ENCODE measurements at regions not wholly inside any gene's neighbourhood (a gene's known extent, or its start where the extent isn't known, plus 50 kb on each side); places are given as distances from the start of the nearest gene placed in this dataset.

DNA sequence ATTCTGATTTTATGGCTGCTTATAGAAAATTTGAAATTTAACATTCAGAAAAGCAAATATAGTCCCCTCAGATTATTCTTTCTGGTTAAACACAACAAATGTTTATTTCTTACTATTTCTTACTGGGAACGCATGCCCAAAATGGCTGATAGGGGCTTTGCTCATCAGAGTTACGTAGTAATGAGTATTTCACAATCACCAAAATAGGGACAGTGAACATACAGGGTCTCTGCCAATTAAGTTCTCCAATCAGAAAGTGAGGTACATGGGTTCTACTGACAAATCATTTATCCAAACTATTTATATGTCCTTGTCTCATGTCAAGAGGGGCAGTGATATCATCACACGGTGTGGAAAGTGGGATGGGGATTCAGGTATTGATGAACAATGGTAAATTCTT, 154.5 kb downstream of the BCHE start:
- TF ChIP-seq, protein P1, sequence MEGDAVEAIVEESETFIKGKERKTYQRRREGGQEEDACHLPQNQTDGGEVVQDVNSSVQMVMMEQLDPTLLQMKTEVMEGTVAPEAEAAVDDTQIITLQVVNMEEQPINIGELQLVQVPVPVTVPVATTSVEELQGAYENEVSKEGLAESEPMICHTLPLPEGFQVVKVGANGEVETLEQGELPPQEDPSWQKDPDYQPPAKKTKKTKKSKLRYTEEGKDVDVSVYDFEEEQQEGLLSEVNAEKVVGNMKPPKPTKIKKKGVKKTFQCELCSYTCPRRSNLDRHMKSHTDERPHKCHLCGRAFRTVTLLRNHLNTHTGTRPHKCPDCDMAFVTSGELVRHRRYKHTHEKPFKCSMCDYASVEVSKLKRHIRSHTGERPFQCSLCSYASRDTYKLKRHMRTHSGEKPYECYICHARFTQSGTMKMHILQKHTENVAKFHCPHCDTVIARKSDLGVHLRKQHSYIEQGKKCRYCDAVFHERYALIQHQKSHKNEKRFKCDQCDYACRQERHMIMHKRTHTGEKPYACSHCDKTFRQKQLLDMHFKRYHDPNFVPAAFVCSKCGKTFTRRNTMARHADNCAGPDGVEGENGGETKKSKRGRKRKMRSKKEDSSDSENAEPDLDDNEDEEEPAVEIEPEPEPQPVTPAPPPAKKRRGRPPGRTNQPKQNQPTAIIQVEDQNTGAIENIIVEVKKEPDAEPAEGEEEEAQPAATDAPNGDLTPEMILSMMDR (IDR thresholded peaks at IDR 0.05), result no peak
- no peak for TF ChIP-seq POLR2A (IDR thresholded peaks at IDR 0.05)

Measured in ovary (tissue), 3 donors.